ENCODE measurements at regions not wholly inside any gene's neighbourhood (a gene's known extent, or its start where the extent isn't known, plus 50 kb on each side); places are given as distances from the start of the nearest gene placed in this dataset.

- no peak for TF ChIP-seq CTCF (IDR thresholded peaks at IDR 0.05)
- intact Hi-C loops (cut with micrococcal nuclease), result no loop called here
- CTCF ChIA-PET, result interaction anchor here (1.0 kb wide), 1 partner anchor 112 kb away, joined by 4 read pairs; no protein-coding TSS in a partner anchor
- Mint-ChIP-seq H3K27ac (no peak overlapping the region), H3K27me3 (peaks cover 8% of the 10 kb centered on the region), H3K4me3 (no peak overlapping the region), H3K36me3 (ENCODE audit: low read depth) (no peaks in the 10 kb centered on the region), H3K9me3 (no peaks in the 10 kb centered on the region), H3K4me1 (ENCODE audit: low read depth) (no peaks in the 10 kb centered on the region)
- POLR2A ChIA-PET, result no interaction called here
- ATAC-seq (no peak), DNase-seq (no peak)
These were observed 59.7 kb downstream of the KCNA1 start for GRCh38 chr12:4969405-4969804.

DNA sequence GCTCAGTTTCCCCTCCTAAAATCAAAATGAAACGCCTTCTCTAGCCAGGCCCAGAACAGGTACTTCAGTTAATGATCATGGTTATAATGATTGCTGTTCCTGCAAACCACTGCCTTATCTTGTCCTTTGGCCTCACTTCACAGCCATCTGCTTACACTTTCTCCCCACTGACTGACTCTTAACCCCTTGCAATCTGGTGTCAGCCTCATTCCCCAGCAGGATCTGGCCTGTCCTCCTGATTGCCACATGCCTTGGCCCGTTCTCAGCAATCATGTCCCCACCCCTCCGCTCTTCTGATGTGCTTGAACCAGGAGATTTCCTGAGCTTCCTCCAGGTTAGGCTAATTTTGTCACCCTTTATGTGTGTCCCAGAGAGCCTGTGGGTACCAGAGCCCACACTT lies 64.5 kb downstream of the KCNA1 start:
- no peak for ATAC-seq
- H3K9me3 Mint-ChIP-seq, result no peaks in the 10 kb centered on the region
- ChIA-PET POLR2A (no interaction called here), CTCF (no interaction called here)
- H3K4me3 Mint-ChIP-seq, result no peak overlapping the region
- H3K27me3 Mint-ChIP-seq, result peaks cover 16% of the 10 kb centered on the region
- H3K27ac Mint-ChIP-seq, result no peak overlapping the region
- no peak for DNase-seq
- no peaks in the 10 kb centered on the region for H3K36me3 Mint-ChIP-seq (ENCODE audit: low read depth)
- intact Hi-C loops (cut with micrococcal nuclease), result no loop called here
- no peak for TF ChIP-seq CTCF (IDR thresholded peaks at IDR 0.05)
- H3K4me1 Mint-ChIP-seq (ENCODE audit: low read depth), result no peaks in the 10 kb centered on the region

DNA sequence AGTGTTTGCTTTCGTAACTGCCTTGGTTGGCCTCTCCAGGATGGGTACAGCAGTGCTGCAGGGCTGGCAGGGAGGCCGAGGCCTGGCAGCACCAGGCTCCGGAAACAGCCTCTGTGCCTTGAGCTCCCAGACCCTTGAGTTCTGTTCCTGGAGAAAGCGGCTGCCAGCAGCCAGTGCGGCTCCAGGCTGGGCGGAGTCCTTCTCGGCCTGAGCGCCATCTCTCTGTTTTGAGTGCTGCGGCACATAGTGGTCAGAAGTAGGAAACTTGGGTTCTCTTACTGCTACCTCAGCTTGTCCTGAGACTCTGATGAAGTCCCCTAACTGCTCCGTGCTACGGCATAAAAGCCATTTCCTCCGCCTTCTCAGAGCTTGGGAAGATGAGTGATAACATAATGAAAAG lies 65.9 kb downstream of the KCNA1 start:
- no peaks in the 10 kb centered on the region for H3K4me1 Mint-ChIP-seq (ENCODE audit: low read depth)
- H3K36me3 Mint-ChIP-seq (ENCODE audit: low read depth), result no peaks in the 10 kb centered on the region
- intact Hi-C loops (cut with micrococcal nuclease), result no loop called here
- ATAC-seq (no peak), DNase-seq (no peak)
- no peak overlapping the region for H3K27ac Mint-ChIP-seq
- POLR2A ChIA-PET, result no interaction called here
- H3K27me3 Mint-ChIP-seq, result peaks cover 13% of the 10 kb centered on the region
- CTCF ChIA-PET, result interaction anchor here (1.1 to 1.9 kb wide), 2 partner anchors 9 to 120 kb away, joined by 3 to 6 read pairs; no protein-coding TSS in a partner anchor
- H3K4me3 Mint-ChIP-seq, result no peak overlapping the region
- no peaks in the 10 kb centered on the region for H3K9me3 Mint-ChIP-seq
- no peak for TF ChIP-seq CTCF (IDR thresholded peaks at IDR 0.05)

- H3K36me3 Mint-ChIP-seq (ENCODE audit: low read depth), result no peaks in the 10 kb centered on the region
- peaks cover 11% of the 10 kb centered on the region for H3K27me3 Mint-ChIP-seq
- intact Hi-C loops (cut with micrococcal nuclease), result no loop called here
- ChIA-PET CTCF (no interaction called here), POLR2A (no interaction called here)
- H3K9me3 Mint-ChIP-seq, result no peaks in the 10 kb centered on the region
- TF ChIP-seq CTCF (IDR thresholded peaks at IDR 0.05), result no peak
- H3K4me3 Mint-ChIP-seq, result no peak overlapping the region
- ATAC-seq (no peak), DNase-seq (no peak)
- no peak overlapping the region for H3K27ac Mint-ChIP-seq
- no peaks in the 10 kb centered on the region for H3K4me1 Mint-ChIP-seq (ENCODE audit: low read depth)
These were observed 66.6 kb upstream of the KCNA5 start for GRCh38 chr12:4977102-4977501.

- H3K9me3 Mint-ChIP-seq, result no peaks in the 10 kb centered on the region
These were observed 64.9 kb upstream of the KCNA5 start for GRCh38 chr12:4978737-4979136.

More at GRCh38 chr12:4978737-4979136, 64.9 kb upstream of the KCNA5 start:
- ChIA-PET CTCF (no interaction called here), POLR2A (no interaction called here)
- no peak for TF ChIP-seq CTCF (IDR thresholded peaks at IDR 0.05)
- peaks cover 17% of the 10 kb centered on the region for H3K27me3 Mint-ChIP-seq
- no peaks in the 10 kb centered on the region for H3K4me1 Mint-ChIP-seq (ENCODE audit: low read depth)
- DNase-seq (no peak), ATAC-seq (no peak)
- intact Hi-C loops (cut with micrococcal nuclease), result no loop called here
- H3K4me3 Mint-ChIP-seq, result no peak overlapping the region
- no peaks in the 10 kb centered on the region for H3K36me3 Mint-ChIP-seq (ENCODE audit: low read depth)
- no peak overlapping the region for H3K27ac Mint-ChIP-seq
